Retinal pigment epithelial cell (primary cell): ENCODE measurements at regions not wholly inside any gene's neighbourhood (a gene's known extent, or its start where the extent isn't known, plus 50 kb on each side); places are given as distances from the start of the nearest gene placed in this dataset.
A peak's percentile ranks its signal among the peaks of the same experiment; 100 is the strongest.

Source experiments
- DNase-seq: peaks from one replicate; pipeline ENCODE4 v3.0.0-alpha.2; 2010; ENCODE audit warnings: low read depth
- H3K4me3 ChIP-seq: 2 replicates; pipeline ENCODE4 v1.5.1; 2011; ENCODE audit warnings: mild to moderate bottlenecking, low read length, control low read depth, moderate library complexity
- TF ChIP-seq, protein P1 (sequence below): conservative IDR thresholded peaks from 2 replicates; pipeline ENCODE4 v1.5.1; 2011; ENCODE audit warnings: low read depth, low read length, control low read depth, inconsistent platforms

DNA sequence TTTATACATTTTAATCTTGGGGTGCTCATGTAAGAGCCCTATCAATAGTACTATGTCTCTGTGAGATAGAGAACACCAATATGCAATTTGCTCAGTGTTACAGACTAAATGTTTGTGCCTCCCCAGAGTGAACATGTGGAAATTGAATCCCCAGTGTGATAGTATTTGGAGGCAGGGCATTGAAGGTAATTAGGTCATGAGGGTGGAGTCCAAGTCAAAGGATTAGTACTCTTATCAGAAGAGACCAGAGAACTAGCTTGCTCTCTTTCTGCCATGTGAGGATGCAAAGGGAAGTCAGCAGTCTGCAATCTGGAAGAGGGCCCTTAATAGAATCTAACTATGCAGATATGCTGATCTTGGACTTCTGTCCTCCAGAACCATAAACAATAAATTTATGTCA lies 1317.0 kb downstream of the STIM2 start:
- no peak overlapping the region for H3K4me3 ChIP-seq
- DNase-seq, result no peak
- TF ChIP-seq, protein P1, sequence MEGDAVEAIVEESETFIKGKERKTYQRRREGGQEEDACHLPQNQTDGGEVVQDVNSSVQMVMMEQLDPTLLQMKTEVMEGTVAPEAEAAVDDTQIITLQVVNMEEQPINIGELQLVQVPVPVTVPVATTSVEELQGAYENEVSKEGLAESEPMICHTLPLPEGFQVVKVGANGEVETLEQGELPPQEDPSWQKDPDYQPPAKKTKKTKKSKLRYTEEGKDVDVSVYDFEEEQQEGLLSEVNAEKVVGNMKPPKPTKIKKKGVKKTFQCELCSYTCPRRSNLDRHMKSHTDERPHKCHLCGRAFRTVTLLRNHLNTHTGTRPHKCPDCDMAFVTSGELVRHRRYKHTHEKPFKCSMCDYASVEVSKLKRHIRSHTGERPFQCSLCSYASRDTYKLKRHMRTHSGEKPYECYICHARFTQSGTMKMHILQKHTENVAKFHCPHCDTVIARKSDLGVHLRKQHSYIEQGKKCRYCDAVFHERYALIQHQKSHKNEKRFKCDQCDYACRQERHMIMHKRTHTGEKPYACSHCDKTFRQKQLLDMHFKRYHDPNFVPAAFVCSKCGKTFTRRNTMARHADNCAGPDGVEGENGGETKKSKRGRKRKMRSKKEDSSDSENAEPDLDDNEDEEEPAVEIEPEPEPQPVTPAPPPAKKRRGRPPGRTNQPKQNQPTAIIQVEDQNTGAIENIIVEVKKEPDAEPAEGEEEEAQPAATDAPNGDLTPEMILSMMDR, result no peak

DNA sequence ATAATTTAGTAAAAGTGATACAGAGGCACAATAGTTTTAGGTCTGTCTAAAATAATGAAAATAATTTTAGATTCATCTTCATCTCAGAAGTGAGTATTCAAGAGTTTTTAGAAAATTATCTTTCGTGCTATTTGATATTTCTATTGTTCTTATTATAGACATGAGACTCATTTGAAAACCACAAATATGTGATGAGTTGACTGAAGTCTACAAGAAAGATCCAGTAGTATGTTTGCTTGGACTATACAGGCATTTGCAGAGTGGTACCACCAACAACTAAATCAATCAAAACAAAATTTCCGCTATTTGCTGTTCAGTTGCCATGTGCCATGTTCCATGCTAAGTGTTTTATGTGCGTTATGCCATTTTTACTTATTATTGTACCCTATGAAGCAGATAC lies 1318.5 kb downstream of the STIM2 start:
- TF ChIP-seq, protein P1, result no peak
- DNase-seq, result no peak
- H3K4me3 ChIP-seq, result no peak overlapping the region

DNA sequence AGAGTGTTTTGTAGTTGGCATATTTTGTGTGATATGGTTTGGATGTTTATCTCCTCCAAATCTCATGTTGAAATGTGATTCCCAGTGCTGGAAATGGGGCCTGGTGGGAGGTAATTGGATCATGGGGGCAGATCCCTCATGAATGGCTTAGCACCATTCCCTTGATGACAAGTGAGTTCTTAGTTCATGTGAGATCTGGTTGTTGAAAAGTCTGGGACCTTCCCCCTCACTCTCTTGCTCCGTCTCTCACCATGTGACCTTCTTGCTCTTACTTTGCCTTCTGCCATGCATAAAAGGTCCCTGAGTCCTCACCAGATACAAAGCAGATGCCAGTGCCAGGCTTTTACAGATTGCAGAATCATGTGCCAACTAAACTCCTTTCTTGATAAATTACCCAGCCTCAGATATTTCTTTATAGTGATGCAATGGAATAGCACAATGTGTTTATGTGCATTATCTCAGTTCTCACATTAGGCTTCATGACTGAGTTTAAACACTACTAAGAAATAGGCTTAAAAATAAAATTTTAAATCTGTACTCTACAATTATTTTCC lies 1348.8 kb downstream of the STIM2 start:
- TF ChIP-seq, protein P1, result no peak
- H3K4me3 ChIP-seq, result no peak overlapping the region
- DNase-seq, result no peak

DNA sequence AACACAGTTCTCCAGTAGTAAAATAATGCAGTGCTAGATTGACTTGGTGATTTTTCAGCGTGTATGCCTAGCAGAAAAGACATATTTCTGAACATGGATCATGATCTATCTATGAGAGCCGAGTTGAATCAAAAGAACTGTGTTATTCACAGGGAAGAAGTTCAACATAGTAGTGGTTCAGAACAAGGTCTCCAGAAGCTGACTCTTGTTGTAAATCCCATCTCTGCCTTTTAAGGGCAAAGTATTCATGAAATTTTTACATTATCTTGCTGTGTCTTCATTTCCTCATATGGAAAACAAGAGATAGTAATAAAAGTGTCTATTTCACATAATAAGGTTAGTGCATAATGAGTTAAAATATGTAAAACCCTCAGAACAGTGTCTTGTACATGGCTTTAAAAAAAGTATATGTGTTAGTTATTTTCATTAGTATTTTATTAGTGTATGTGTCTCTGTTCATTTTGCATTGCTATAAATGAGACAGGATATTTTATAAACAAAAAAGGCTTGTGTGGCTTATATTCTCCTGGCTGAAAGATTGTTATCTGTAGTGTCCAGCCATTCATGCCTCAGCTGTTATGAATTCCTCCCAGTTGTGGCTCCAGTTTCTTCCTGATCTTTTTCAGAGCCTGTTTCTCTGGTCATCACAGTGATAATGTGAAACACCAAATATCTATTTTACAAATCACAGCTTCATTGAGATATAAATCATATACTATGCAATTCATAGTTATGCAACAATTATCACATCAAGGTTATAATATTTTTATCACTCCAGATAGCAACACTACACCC lies 1351.2 kb downstream of the STIM2 start:
- DNase-seq, result no peak
- TF ChIP-seq, protein P1, result no peak
- no peak overlapping the region for H3K4me3 ChIP-seq

DNA sequence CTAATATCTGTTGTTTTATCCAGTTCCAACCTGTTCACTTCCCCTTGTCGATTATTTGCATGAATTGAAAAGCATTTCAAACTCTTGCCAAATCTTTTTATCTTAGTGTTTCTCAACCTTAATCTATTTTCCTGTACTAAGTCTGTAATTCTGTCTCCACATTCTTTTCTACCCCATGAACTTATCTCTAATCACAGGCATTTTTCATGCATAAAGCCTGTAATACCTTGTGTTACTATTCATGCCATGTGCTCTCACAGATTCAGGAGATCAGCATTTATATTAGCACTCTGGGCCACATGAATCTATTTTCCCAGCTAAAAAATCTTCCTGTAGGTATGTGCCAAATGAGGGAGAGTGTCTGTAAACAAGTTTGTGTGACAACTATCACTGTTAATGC lies 1360.9 kb downstream of the STIM2 start:
- H3K4me3 ChIP-seq, result no peak overlapping the region
- DNase-seq, result peak; percentile 48
- TF ChIP-seq, protein P1, result no peak

DNA sequence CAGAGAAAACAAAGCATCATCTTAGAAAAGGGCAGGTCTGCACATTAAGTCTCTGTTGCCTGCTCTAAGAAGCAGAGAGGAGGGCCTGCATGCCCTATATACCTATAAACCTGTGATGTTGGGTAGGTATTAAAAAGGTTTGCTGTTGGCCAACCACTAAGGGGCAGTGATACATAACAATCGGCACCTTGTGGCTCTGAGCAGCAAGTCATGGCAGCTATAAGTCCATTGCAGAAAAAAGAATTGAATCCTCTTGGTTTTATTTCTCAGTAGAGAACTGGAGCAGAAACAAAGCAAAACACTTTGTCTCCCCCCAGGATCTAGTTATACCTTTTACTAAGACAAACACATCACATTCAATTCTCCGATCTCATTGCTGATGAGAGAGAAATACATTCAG lies 1364.4 kb downstream of the STIM2 start:
- peak; percentile 42 for DNase-seq
- no peak overlapping the region for H3K4me3 ChIP-seq
- TF ChIP-seq, protein P1, result peak; percentile 55
